ENCODE measurements at regions not wholly inside any gene's neighbourhood (a gene's known extent, or its start where the extent isn't known, plus 50 kb on each side); places are given as distances from the start of the nearest gene placed in this dataset.

DNA sequence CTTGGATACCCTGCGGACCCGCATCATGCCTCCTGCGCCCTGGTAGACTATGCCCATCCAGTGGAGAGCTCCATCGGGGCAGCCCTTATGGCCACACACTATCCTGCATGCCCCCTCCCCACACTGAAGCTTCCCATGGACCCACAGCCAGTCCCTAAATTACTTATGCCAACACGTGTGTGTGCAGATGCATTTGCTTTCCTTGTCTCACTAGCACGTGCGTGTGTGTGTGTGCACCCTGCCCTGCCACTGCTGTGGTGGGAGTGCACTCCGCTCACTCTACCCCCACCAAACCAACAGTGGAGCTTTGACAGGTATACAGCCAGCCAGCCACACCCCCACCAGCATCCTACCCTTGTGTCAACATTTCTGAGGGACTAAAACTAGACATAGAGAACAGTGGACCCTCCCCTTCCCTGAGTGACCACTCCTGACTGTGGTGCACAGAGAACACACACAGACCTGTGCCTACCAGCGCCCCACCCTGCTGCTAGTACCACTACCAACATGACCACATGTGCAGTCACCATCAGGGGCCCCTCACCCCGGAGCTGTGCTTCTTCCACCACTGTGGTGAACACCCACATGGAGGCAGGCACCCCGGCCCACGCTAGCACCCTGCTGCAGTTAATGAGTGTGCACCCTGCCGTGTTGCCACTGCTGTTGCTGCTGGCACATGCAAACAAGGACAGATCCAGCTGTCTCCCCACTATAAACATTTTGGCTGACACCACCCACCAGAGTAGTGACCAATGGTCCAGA lies 310.8 kb downstream of the GABRB3 start:
- no peak for TF ChIP-seq CTCF (IDR thresholded peaks at IDR 0.05; ENCODE audit: low read depth, low read length, poor library complexity, severe bottlenecking)
- no peak for TF ChIP-seq EZH2phosphoT487 (IDR thresholded peaks at IDR 0.05; ENCODE audit: borderline replicate concordance, low read length)
